Embryonic facial prominence (tissue), 1 donor: ENCODE measurements at regions not wholly inside any gene's neighbourhood (a gene's known extent, or its start where the extent isn't known, plus 50 kb on each side); places are given as distances from the start of the nearest gene placed in this dataset.
"Not testable (repeated sequence)": the region's sequence is repeated elsewhere in the genome, so short reads cannot be mapped to it uniquely, and the experiment has no call there.

ENCODE experiments used
- DNase-seq: peaks from one replicate; pipeline ENCODE4 v3.0.0-alpha.2; 2016; ENCODE audit errors: extremely low spot score

GRCh38 chr4:156176896-156177295, 223.2 kb upstream of the CTSO start:
- no peak for DNase-seq

GRCh38 chr4:156173937-156174336, 220.3 kb upstream of the CTSO start:
- no peak for DNase-seq

GRCh38 chr4:156173486-156173885, 219.8 kb upstream of the CTSO start:
- no peak for DNase-seq

- DNase-seq = no peak
These were observed 216.2 kb upstream of the CTSO start for GRCh38 chr4:156169861-156170260.

GRCh38 chr4:156169011-156169410, 215.3 kb upstream of the CTSO start:
- peak; percentile 66 for DNase-seq

- no peak for DNase-seq
These were observed 214.6 kb upstream of the CTSO start for GRCh38 chr4:156168288-156168687.

- no peak for DNase-seq
These were observed 205.1 kb upstream of the CTSO start for GRCh38 chr4:156158747-156159146.

- DNase-seq = no peak
These were observed 201.3 kb upstream of the CTSO start for GRCh38 chr4:156154978-156155377.

GRCh38 chr4:156146571-156146970, 192.9 kb upstream of the CTSO start:
- no peak for DNase-seq

- no peak for DNase-seq
These were observed 191.3 kb upstream of the CTSO start for GRCh38 chr4:156144961-156145360.

GRCh38 chr4:156138781-156139280, 185.2 kb upstream of the CTSO start:
- DNase-seq = no peak

GRCh38 chr4:156137679-156138473, 184.2 kb upstream of the CTSO start:
- DNase-seq = no peak

GRCh38 chr4:156132196-156132595, 178.5 kb upstream of the CTSO start:
- DNase-seq = no peak

- DNase-seq = no peak
These were observed 174.9 kb upstream of the CTSO start for GRCh38 chr4:156128616-156129015.

- no peak for DNase-seq
These were observed 165.0 kb upstream of the CTSO start for GRCh38 chr4:156118507-156119220.

GRCh38 chr4:156117743-156118142, 164.1 kb upstream of the CTSO start:
- DNase-seq = no peak

- no peak for DNase-seq
These were observed 163.3 kb upstream of the CTSO start for GRCh38 chr4:156116991-156117390.

GRCh38 chr4:156113138-156113765, 159.6 kb upstream of the CTSO start:
- DNase-seq = no peak

- DNase-seq = no peak
These were observed 158.0 kb upstream of the CTSO start for GRCh38 chr4:156111686-156112085.

GRCh38 chr4:156109943-156110900, 156.6 kb upstream of the CTSO start:
- DNase-seq = peak; percentile 26

GRCh38 chr4:156109087-156109486, 155.4 kb upstream of the CTSO start:
- DNase-seq = not testable (repeated sequence)
